DOHH2 (cell line): ENCODE measurements at regions not wholly inside any gene's neighbourhood (a gene's known extent, or its start where the extent isn't known, plus 50 kb on each side); places are given as distances from the start of the nearest gene placed in this dataset.

Experiments
- CTCF ChIP-seq: fragments of 200-600 bp; sonication (generic); IDR thresholded peaks from one replicate; pipeline ENCODE4 v1.5.1; 2014; ENCODE audit warnings: antibody characterized with exemption, mild to moderate bottlenecking, low read depth, low read length; ENCODE audit not compliant: poor library complexity, severe bottlenecking
- EZH2phosphoT487 ChIP-seq: fragments of 200-600 bp; sonication (generic); IDR thresholded peaks from 2 replicates; pipeline ENCODE4 v1.6.1; 2017; ENCODE audit warnings: borderline replicate concordance, mild to moderate bottlenecking, antibody characterized with exemption, low read length, moderate library complexity, mixed read lengths

GRCh38 chr20:52746770-52747169, 225.4 kb upstream of the TSHZ2 start:
- TF ChIP-seq CTCF (no peak), EZH2phosphoT487 (no peak)
